ENCODE measurements at regions not wholly inside any gene's neighbourhood (a gene's known extent, or its start where the extent isn't known, plus 50 kb on each side); places are given as distances from the start of the nearest gene placed in this dataset.

GRCh38 chr1:190759807-190760206 is 282.1 kb upstream of the BRINP3 start (continued):
- TF ChIP-seq, protein P1, sequence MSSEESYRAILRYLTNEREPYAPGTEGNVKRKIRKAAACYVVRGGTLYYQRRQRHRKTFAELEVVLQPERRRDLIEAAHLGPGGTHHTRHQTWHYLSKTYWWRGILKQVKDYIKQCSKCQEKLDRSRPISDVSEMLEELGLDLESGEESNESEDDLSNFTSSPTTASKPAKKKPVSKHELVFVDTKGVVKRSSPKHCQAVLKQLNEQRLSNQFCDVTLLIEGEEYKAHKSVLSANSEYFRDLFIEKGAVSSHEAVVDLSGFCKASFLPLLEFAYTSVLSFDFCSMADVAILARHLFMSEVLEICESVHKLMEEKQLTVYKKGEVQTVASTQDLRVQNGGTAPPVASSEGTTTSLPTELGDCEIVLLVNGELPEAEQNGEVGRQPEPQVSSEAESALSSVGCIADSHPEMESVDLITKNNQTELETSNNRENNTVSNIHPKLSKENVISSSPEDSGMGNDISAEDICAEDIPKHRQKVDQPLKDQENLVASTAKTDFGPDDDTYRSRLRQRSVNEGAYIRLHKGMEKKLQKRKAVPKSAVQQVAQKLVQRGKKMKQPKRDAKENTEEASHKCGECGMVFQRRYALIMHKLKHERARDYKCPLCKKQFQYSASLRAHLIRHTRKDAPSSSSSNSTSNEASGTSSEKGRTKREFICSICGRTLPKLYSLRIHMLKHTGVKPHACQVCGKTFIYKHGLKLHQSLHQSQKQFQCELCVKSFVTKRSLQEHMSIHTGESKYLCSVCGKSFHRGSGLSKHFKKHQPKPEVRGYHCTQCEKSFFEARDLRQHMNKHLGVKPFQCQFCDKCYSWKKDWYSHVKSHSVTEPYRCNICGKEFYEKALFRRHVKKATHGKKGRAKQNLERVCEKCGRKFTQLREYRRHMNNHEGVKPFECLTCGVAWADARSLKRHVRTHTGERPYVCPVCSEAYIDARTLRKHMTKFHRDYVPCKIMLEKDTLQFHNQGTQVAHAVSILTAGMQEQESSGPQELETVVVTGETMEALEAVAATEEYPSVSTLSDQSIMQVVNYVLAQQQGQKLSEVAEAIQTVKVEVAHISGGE (CRISPR knock-in tag; IDR thresholded peaks at IDR 0.05), result no peak
- TF ChIP-seq NFXL1 (IDR thresholded peaks at IDR 0.05; ENCODE audit: borderline replicate concordance) (no peak), PML (IDR thresholded peaks at IDR 0.05; ENCODE audit: low read length) (0 out of 2 replicates have a peak, but pooled peaks have one; percentile 29), MAX (IDR thresholded peaks at IDR 0.05; ENCODE audit: low read depth, low read length) (no peak), CHD4 (IDR thresholded peaks at IDR 0.05) (no peak), MEF2A (IDR thresholded peaks at IDR 0.05; ENCODE audit: insufficient read depth, low read depth, low read length) (peak; percentile 89), BHLHE40 (IDR thresholded peaks at IDR 0.05; ENCODE audit: borderline replicate concordance in 1 of 2, low read depth in 2 of 2, low read length in 1 of 2) (peak in 1 of 2 experiments; percentile 8; a peak in 1 of 4 replicates), EED (IDR thresholded peaks at IDR 0.05; ENCODE audit: low read depth) (peak; percentile 73), ZNF622 (IDR thresholded peaks at IDR 0.05) (no peak), MTA2 (IDR thresholded peaks at IDR 0.05; ENCODE audit: low read depth) (peak; percentile 80; the same call in 1 of the 2 replicates), ZBED1 (IDR thresholded peaks at IDR 0.05; ENCODE audit: borderline replicate concordance) (0 out of 2 replicates have a peak, but pooled peaks have one; percentile 55), EGR1 (IDR thresholded peaks at IDR 0.05; ENCODE audit: borderline replicate concordance in 1 of 2, low read depth in 2 of 2, low read length in 2 of 2) (no peak), IKZF1 (conservative IDR thresholded peaks at IDR 0.05) (no peak), CHD1 (IDR thresholded peaks at IDR 0.05; ENCODE audit: low read depth, low read length) (no peak), KLF5 (IDR thresholded peaks at IDR 0.05; ENCODE audit: partially characterized antibody) (no peak), MTA3 (IDR thresholded peaks at IDR 0.05; ENCODE audit: borderline replicate concordance, low read length) (no peak)
- TF ChIP-seq, protein P2, sequence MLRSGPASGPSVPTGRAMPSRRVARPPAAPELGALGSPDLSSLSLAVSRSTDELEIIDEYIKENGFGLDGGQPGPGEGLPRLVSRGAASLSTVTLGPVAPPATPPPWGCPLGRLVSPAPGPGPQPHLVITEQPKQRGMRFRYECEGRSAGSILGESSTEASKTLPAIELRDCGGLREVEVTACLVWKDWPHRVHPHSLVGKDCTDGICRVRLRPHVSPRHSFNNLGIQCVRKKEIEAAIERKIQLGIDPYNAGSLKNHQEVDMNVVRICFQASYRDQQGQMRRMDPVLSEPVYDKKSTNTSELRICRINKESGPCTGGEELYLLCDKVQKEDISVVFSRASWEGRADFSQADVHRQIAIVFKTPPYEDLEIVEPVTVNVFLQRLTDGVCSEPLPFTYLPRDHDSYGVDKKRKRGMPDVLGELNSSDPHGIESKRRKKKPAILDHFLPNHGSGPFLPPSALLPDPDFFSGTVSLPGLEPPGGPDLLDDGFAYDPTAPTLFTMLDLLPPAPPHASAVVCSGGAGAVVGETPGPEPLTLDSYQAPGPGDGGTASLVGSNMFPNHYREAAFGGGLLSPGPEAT (IDR thresholded peaks at IDR 0.05; ENCODE audit: low read depth), result no peak
- TF ChIP-seq, protein P3, sequence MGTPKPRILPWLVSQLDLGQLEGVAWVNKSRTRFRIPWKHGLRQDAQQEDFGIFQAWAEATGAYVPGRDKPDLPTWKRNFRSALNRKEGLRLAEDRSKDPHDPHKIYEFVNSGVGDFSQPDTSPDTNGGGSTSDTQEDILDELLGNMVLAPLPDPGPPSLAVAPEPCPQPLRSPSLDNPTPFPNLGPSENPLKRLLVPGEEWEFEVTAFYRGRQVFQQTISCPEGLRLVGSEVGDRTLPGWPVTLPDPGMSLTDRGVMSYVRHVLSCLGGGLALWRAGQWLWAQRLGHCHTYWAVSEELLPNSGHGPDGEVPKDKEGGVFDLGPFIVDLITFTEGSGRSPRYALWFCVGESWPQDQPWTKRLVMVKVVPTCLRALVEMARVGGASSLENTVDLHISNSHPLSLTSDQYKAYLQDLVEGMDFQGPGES (IDR thresholded peaks at IDR 0.05), result no peak
- TF ChIP-seq, protein P4, sequence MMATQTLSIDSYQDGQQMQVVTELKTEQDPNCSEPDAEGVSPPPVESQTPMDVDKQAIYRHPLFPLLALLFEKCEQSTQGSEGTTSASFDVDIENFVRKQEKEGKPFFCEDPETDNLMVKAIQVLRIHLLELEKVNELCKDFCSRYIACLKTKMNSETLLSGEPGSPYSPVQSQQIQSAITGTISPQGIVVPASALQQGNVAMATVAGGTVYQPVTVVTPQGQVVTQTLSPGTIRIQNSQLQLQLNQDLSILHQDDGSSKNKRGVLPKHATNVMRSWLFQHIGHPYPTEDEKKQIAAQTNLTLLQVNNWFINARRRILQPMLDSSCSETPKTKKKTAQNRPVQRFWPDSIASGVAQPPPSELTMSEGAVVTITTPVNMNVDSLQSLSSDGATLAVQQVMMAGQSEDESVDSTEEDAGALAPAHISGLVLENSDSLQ (IDR thresholded peaks at IDR 0.05), result no peak
- TF ChIP-seq, protein P5, sequence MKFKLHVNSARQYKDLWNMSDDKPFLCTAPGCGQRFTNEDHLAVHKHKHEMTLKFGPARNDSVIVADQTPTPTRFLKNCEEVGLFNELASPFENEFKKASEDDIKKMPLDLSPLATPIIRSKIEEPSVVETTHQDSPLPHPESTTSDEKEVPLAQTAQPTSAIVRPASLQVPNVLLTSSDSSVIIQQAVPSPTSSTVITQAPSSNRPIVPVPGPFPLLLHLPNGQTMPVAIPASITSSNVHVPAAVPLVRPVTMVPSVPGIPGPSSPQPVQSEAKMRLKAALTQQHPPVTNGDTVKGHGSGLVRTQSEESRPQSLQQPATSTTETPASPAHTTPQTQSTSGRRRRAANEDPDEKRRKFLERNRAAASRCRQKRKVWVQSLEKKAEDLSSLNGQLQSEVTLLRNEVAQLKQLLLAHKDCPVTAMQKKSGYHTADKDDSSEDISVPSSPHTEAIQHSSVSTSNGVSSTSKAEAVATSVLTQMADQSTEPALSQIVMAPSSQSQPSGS (IDR thresholded peaks at IDR 0.05; ENCODE audit: low read length), result peak; percentile 82
- TF ChIP-seq, protein P6, sequence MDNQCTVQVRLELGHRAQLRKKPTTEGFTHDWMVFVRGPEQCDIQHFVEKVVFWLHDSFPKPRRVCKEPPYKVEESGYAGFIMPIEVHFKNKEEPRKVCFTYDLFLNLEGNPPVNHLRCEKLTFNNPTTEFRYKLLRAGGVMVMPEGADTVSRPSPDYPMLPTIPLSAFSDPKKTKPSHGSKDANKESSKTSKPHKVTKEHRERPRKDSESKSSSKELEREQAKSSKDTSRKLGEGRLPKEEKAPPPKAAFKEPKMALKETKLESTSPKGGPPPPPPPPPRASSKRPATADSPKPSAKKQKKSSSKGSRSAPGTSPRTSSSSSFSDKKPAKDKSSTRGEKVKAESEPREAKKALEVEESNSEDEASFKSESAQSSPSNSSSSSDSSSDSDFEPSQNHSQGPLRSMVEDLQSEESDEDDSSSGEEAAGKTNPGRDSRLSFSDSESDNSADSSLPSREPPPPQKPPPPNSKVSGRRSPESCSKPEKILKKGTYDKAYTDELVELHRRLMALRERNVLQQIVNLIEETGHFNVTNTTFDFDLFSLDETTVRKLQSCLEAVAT (IDR thresholded peaks at IDR 0.05), result no peak

All from GM12878 (cell line).